Body of pancreas (tissue), 4 donors: ENCODE measurements at regions not wholly inside any gene's neighbourhood (a gene's known extent, or its start where the extent isn't known, plus 50 kb on each side); places are given as distances from the start of the nearest gene placed in this dataset.
"Not testable (repeated sequence)": the region's sequence is repeated elsewhere in the genome, so short reads cannot be mapped to it uniquely, and the experiment has no call there.

ENCODE experiments used
- ATAC-seq: fragments of 150-250 bp; one replicate; pipeline ENCODE4 v1.9.1; 2016
- DNase-seq, 4 donors: peaks; one replicate each; pipeline ENCODE4 v3.0.0-alpha.2; 2019
- H3K27ac ChIP-seq, 4 donors: fragments of 200-600 bp; sonication (generic); 1 replicate in 3 of 4; 2 replicates in 1 of 4; pipeline versions ENCODE4 v1.5.1 to v1.6.1; 2016 to 2019; ENCODE audit warnings: mild to moderate bottlenecking in 1 of 4, mixed read lengths in 1 of 4, moderate library complexity in 1 of 4
- H3K27me3 ChIP-seq, 2 donors: fragments of 200-600 bp; sonication (generic); one replicate each; pipeline ENCODE4 v1.6.0; 2016; ENCODE audit warnings: mild to moderate bottlenecking in 1 of 2
- H3K36me3 ChIP-seq, 2 donors: fragments of 200-600 bp; sonication (generic); replicated peaks in 1 of 2; 2 replicates each; pipeline ENCODE4 v1.5.1; 2016; ENCODE audit warnings: low read depth in 2 of 2; ENCODE audit not compliant: insufficient read depth in 1 of 2
- H3K4me1 ChIP-seq: fragments of 200-600 bp; sonication (generic); one replicate; pipeline ENCODE4 v1.6.0; 2016
- H3K4me3 ChIP-seq, 2 donors: fragments of 200-600 bp; sonication (generic); 1 replicate in 1 of 2; 2 replicates in 1 of 2; pipeline ENCODE4 v1.5.1; 2016 to 2019
- H3K9me3 ChIP-seq, 3 donors: fragments of 200-600 bp; sonication (generic); 1 replicate in 2 of 3; 2 replicates in 1 of 3; pipeline ENCODE4 v1.5.1; 2016
- POLR2A ChIP-seq, 3 donors: fragments of 450-650 bp; IDR thresholded peaks; one replicate each; pipeline ENCODE4 v1.6.1; 2016; ENCODE audit warnings: antibody characterized with exemption in 3 of 3, mild to moderate bottlenecking in 2 of 3
- WGBS, 2 donors: methylation state at CpG; one replicate each; pipeline ENCODE4 v1.1.5; 2017; 5-methylcytosine and 5-hydroxymethylcytosine counted together
- intact Hi-C: fragments of 100-400 bp; cut with DNase I; formaldehyde crosslinking; loops from one replicate; pipeline ENCODE4 v1.15.1; 2023
- TF ChIP-seq, protein P1 (sequence below), 7 experiments: fragments of 450-650 bp in 4 of 7; fragments of 200-600 bp in 3 of 7; sonication (generic) in 3 of 7; IDR thresholded peaks; one replicate each; pipeline ENCODE4 v1.5.1; 2016 to 2019; ENCODE audit warnings: antibody characterized with exemption in 7 of 7

DNA sequence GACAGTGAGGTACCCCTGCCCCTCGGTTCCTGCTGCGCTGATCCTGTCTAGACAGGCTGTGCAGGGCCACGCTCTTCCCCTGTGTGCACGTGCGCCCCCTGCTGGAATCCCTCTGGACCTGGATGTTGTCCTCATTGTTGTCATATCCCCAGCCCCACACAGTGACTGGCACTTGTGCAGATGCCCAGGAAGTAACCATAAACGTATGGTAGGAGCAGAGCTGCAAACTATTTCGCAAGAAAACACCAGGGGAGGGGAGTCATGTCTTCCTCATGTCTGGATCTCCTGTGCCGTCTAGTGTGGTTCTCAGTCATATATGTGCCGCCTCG is 114.7 kb downstream of the CRYBB2 start:
- ATAC-seq: peak; percentile 47
- TF ChIP-seq POLR2A (IDR thresholded peaks at IDR 0.05): no peak
- TF ChIP-seq, protein P1, sequence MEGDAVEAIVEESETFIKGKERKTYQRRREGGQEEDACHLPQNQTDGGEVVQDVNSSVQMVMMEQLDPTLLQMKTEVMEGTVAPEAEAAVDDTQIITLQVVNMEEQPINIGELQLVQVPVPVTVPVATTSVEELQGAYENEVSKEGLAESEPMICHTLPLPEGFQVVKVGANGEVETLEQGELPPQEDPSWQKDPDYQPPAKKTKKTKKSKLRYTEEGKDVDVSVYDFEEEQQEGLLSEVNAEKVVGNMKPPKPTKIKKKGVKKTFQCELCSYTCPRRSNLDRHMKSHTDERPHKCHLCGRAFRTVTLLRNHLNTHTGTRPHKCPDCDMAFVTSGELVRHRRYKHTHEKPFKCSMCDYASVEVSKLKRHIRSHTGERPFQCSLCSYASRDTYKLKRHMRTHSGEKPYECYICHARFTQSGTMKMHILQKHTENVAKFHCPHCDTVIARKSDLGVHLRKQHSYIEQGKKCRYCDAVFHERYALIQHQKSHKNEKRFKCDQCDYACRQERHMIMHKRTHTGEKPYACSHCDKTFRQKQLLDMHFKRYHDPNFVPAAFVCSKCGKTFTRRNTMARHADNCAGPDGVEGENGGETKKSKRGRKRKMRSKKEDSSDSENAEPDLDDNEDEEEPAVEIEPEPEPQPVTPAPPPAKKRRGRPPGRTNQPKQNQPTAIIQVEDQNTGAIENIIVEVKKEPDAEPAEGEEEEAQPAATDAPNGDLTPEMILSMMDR (IDR thresholded peaks at IDR 0.05): peak in 5 of 7 experiments; percentile 14 to 30 (median 15)
- no peaks in the 10 kb centered on the region for H3K36me3 ChIP-seq
- intact Hi-C loops: no loop called here
- H3K9me3 ChIP-seq: no peaks in the 10 kb centered on the region
- DNase-seq: peak in 3 of 4 donors; percentile 28 to 44 (median 36)
- WGBS, 2 donors: 32 to 45% methylated on average over 7 to 10 of the region's 10 CpGs
- H3K27ac ChIP-seq: no peak overlapping the region
- H3K27me3 ChIP-seq: no peaks in the 10 kb centered on the region
- no peaks in the 10 kb centered on the region for H3K4me1 ChIP-seq
- H3K4me3 ChIP-seq: no peak overlapping the region

DNA sequence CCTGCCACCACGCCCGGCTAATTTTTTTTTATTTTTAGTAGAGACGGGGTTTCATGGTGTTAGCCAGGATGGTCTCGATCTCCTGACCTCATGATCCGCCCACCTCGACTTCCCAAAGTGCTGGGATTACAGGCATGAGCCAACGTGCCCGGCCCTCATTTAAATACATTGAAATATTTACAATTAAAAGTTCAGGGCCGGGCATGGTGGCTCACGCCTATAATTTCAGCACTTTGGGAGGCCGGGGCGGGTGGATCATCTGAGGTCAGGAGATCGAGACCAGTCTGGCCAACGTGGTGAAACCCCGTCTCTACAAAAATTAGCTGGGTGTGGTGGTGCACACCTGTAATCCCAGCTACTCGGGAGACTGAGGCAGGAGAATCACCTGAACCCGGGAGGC is 115.2 kb downstream of the CRYBB2 start:
- H3K4me3 ChIP-seq, DNase-seq, H3K27ac ChIP-seq, H3K9me3 ChIP-seq, H3K27me3 ChIP-seq, ATAC-seq, intact Hi-C loops, H3K4me1 ChIP-seq, H3K36me3 ChIP-seq: not testable (repeated sequence)
- whole genome bisulfite sequencing, 2 donors: 87 to 88% methylated on average over 17 of the region's 17 CpGs

DNA sequence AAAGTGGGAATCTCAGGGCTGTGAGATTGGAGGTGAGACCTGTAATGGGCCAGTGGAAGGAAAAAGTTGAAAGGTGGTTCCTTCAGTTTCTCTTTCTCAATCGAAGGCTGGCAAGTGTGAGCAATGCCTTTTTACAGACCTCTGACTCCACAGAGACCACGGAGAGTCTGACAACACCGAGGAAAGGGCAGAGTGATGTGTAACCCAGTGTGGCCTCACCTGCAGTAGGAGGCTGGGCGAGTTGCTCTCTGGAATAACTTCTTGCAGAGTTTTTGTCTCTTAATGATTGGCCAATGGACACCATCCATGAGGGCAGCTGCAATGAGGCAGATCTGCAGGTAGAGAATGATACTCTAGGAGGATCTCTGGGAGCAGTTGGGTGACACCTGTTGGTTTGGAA is 115.8 kb downstream of the CRYBB2 start:
- H3K4me1 ChIP-seq, H3K27me3 ChIP-seq, H3K4me3 ChIP-seq, H3K9me3 ChIP-seq, ATAC-seq, DNase-seq, intact Hi-C loops, H3K36me3 ChIP-seq, H3K27ac ChIP-seq: not testable (repeated sequence)
- 82 to 92% methylated on average over 4 of the region's 4 CpGs for WGBS, 2 donors

DNA sequence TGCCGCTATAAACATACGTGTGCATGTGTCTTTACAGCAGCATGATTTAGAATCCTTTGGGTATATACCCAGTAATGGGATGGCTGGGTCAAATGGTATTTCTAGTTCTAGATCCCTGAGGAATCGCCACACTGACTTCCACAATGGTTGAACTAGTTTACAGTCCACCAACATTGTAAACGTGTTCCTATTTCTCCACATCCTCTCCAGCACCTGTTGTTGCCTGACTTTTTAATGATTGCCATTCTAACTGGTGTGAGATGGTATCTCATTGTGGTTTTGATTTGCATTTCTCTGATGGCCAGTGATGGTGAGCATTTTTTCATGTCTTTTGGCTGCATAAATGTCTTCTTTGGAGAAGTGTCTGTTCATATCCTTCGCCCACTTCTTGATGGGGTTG is 121.1 kb downstream of the CRYBB2 start:
- intact Hi-C loops, H3K36me3 ChIP-seq, H3K27ac ChIP-seq, ATAC-seq, H3K27me3 ChIP-seq, H3K4me3 ChIP-seq, H3K9me3 ChIP-seq, DNase-seq, H3K4me1 ChIP-seq: not testable (repeated sequence)
- 92 to 95% methylated on average over 5 of the region's 5 CpGs for WGBS, 2 donors

DNA sequence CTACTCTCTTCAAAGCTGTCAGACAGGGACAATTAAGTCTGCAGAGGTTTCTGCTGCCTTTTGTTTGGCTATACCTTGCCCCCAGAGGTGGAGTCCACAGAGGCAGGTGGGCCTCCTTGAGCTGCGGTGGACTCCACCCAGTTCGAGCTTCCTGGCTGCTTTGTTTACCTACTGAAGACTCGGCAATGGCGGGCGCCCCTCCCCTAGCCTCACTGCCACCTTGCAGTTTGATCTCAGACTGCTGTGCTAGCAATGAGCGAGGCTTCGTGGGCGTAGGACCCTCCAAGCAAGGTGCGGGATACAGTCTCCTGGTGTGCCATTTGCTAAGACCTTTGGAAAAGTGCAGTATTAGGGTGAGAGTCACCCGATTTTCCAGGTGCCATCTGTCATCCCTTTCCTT is 124.9 kb downstream of the CRYBB2 start:
- DNase-seq, H3K4me1 ChIP-seq, intact Hi-C loops, H3K27ac ChIP-seq, ATAC-seq, H3K27me3 ChIP-seq, H3K4me3 ChIP-seq, H3K36me3 ChIP-seq, H3K9me3 ChIP-seq: not testable (repeated sequence)
- 94 to 100% methylated on average over 4 to 10 of the region's 10 CpGs for WGBS, 2 donors

DNA sequence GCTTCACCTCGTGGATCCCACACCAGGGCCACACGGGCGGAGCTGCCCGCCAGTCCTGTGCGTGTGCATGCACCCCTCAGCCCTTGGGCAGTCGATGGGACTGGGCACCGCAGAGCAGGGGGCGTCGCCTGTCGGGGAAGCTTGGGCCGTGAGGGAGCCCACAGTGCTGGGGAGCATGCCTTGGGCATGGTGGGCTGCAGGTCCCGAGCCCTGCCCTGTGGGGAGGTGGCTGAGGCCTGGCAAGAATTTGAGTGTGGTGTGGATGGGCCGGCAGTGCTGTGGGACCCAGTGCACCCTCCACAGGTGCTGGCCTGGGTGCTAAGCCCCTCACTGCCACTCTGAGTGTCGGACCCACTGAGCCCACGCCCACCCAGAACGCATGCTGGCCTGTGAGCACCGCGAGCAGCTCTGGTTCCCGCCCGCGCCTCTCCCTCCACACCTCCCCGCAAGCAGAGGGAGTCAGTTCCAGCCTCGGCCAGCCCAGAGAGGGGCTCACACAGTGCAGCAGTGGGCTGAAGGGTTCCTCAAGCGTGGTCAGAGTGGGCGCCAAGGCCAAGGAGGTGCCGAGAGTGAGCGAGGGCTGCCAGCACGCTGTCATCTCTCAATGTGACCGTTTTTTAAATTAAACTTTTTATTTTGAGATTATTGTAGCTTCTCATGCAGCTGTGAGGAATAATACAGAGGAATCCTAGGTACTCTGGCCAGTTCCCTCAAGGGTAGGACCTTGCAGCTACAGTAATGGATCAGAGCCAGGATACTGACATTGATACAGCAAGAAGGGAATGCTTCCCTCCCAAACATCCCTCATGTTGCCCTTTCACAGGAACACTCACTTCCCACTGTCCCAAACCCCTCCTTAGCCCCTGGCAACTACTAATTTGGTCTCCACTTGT is 127.7 kb downstream of the CRYBB2 start:
- TF ChIP-seq, protein P1 (IDR thresholded peaks at IDR 0.05): no peak
- no peak for TF ChIP-seq POLR2A (IDR thresholded peaks at IDR 0.05)
- Histone ChIP-seq H3K36me3 (peaks cover 0 to 9% of the 10 kb centered on the region in 2 donors), H3K4me3 (no peak overlapping the region), H3K9me3 (no peaks in the 10 kb centered on the region), H3K4me1 (no peaks in the 10 kb centered on the region), H3K27ac (no peak overlapping the region), H3K27me3 (no peaks in the 10 kb centered on the region)
- no peak for ATAC-seq
- intact Hi-C loops: no loop called here
- DNase-seq: no peak
- 92% methylated on average over 6 to 27 of the region's 29 CpGs for WGBS, 2 donors

DNA sequence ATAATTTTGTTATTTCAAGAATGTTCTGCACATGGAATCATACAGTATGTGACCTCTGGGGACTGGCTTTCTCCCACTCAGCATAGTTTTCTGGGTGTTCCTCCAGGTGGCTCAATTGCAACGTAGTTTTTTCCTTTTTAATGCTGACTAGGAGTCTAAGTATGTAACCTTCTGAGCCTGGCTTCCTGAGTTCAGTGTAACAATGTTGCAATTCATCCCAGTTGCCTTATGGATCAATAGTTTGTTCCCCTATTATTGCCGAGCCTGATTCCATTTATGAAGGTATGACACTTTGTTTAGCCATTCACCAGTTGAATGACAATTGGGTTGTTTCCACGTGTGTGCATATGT is 128.3 kb downstream of the CRYBB2 start:
- H3K9me3 ChIP-seq: no peaks in the 10 kb centered on the region
- DNase-seq (no peak), ATAC-seq (no peak)
- no peak overlapping the region for H3K4me3 ChIP-seq
- no peaks in the 10 kb centered on the region for H3K4me1 ChIP-seq
- 68 to 80% methylated on average over 3 of the region's 3 CpGs for whole genome bisulfite sequencing, 2 donors
- H3K36me3 ChIP-seq: peaks cover 0 to 9% of the 10 kb centered on the region in 2 donors
- intact Hi-C loops: no loop called here
- H3K27ac ChIP-seq: no peak overlapping the region
- H3K27me3 ChIP-seq: no peaks in the 10 kb centered on the region
- TF ChIP-seq, protein P1 (IDR thresholded peaks at IDR 0.05): no peak
- TF ChIP-seq POLR2A (IDR thresholded peaks at IDR 0.05): no peak
